Mesothelial cell of epicardium (in vitro differentiated cells): ENCODE measurements at regions not wholly inside any gene's neighbourhood (a gene's known extent, or its start where the extent isn't known, plus 50 kb on each side); places are given as distances from the start of the nearest gene placed in this dataset.
"Not testable (repeated sequence)": the region's sequence is repeated elsewhere in the genome, so short reads cannot be mapped to it uniquely, and the experiment has no call there.

Experiments used
- DNase-seq, 2 experiments: peaks; one replicate each; pipeline ENCODE4 v3.0.0; 2021; ENCODE audit warnings: low spot score in 2 of 2; ENCODE audit not compliant: unreplicated experiment in 2 of 2
- H3K27ac Mint-ChIP-seq: 2 replicates; pipeline ENCODE4 v1.8.0; 2021; ENCODE audit warnings: mixed read lengths
- H3K27me3 Mint-ChIP-seq: 2 replicates; pipeline ENCODE4 v1.8.0; 2021; ENCODE audit warnings: low read depth, mixed read lengths
- H3K36me3 Mint-ChIP-seq: 2 replicates; pipeline ENCODE4 v1.8.0; 2021; ENCODE audit warnings: mixed read lengths
- H3K4me1 Mint-ChIP-seq: 2 replicates; pipeline ENCODE4 v1.8.0; 2021; ENCODE audit warnings: mixed read lengths
- H3K4me3 Mint-ChIP-seq: 2 replicates; pipeline ENCODE4 v1.8.0; 2021; ENCODE audit warnings: mild to moderate bottlenecking, moderate library complexity, mixed read lengths
- H3K9me3 Mint-ChIP-seq: 2 replicates; pipeline ENCODE4 v1.8.0; 2021; ENCODE audit warnings: mixed read lengths
- TF ChIP-seq, protein P1 (sequence below): fragments of 200-600 bp; sonication (generic); IDR thresholded peaks from one replicate; pipeline ENCODE4 v1.5.0; 2021; ENCODE audit warnings: antibody characterized with exemption; ENCODE audit not compliant: unreplicated experiment

DNA sequence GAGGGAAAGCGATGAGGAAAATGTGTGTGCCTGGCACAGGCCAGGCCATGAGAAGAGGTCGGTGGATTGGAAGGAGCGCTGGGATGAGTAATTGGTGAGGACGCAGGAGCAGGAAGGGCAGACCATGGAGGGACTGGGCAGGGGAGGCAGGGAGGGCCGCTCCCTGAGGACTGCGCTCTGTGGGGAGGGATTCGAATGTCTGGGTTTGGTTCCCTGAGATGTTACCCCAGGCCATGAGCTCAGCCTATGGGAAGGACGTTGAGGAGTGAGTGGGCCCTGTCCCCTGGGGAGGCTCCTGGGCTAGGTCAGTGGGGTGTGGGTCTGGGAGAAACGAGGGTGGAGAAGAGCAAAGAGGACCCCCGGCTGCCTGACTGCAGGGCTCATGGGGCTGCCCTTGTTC lies 415.2 kb upstream of the NPAP1 start:
- H3K36me3 Mint-ChIP-seq, H3K4me3 Mint-ChIP-seq, H3K27me3 Mint-ChIP-seq, DNase-seq, H3K27ac Mint-ChIP-seq, H3K4me1 Mint-ChIP-seq: not testable (repeated sequence)
- H3K9me3 Mint-ChIP-seq: peaks cover 29% of the 10 kb centered on the region

DNA sequence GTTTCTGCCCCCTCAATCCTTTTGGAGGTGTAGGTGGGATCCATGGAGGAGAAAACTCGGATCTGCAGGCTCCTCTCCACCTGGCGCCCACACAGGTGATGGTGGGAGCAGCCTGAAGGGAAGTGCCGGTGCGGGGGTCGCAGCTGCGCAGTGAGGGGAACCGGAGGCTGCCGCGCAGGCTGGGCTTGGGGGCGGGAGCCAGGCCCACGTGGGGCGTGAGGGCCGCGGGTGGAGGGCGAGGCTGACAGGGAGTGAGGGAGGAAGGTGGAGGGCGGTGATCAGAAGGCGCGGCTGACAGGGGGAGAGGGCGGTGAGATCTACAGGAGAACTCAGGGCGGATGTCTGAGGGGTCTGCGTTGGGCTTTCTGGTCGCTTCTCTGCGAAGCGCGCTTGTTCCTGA lies 414.7 kb upstream of the NPAP1 start:
- not testable (repeated sequence) for H3K27ac Mint-ChIP-seq, H3K4me1 Mint-ChIP-seq, H3K36me3 Mint-ChIP-seq, H3K27me3 Mint-ChIP-seq, DNase-seq, H3K4me3 Mint-ChIP-seq
- peaks cover 33% of the 10 kb centered on the region for H3K9me3 Mint-ChIP-seq

DNA sequence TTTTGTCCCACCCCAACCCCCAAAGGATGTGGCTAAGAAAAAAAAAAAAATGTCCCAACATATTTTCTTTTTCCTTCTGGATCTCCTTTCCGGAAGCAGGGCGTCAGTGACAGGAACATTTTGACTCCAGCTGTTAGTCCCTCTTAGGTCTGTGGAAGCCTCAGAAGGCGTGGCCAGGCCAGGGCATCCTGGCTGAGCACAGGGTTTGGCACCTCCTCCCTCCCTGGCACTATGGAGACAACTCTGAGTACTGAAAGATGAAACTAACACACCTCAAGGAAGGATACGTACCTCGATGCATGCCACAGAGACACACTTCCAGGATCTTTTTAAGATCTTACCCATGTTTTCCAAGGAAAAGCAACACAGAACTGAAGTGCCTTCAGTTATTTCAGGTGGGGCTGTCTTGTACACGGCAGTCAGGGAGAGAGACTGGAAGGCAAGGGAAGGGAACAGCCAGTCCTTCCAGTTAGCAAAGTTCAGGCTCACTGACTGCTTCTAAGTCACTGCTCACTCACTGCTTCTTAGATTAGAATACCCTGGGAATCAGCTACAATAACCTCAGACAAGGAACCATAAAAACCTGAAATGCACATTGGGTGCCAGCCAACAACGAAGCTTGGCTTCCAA lies 406.9 kb upstream of the NPAP1 start:
- peaks cover 39% of the 10 kb centered on the region for H3K9me3 Mint-ChIP-seq
- not testable (repeated sequence) for H3K4me1 Mint-ChIP-seq, H3K4me3 Mint-ChIP-seq, H3K27ac Mint-ChIP-seq, H3K36me3 Mint-ChIP-seq, DNase-seq, H3K27me3 Mint-ChIP-seq

DNA sequence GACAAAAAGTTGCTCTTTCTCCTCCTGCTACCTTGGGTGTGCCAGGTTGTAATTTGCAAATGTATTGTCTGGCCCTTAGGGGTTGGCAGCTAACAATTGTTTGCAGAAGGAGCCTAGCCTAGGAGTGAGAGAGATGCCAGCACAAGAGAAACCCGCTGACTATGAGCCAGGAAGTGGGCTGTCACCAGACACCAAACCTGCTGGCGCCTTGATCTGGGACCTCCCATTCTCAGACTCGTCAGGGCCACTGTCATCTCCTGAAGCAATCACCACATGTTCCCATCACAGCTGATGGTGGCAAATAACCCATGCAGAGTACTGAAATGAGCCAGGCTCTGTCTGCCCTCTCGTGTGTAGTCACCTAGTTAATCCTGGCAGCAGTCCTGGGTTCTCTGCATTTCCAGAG lies 406.4 kb upstream of the NPAP1 start:
- TF ChIP-seq, protein P1, sequence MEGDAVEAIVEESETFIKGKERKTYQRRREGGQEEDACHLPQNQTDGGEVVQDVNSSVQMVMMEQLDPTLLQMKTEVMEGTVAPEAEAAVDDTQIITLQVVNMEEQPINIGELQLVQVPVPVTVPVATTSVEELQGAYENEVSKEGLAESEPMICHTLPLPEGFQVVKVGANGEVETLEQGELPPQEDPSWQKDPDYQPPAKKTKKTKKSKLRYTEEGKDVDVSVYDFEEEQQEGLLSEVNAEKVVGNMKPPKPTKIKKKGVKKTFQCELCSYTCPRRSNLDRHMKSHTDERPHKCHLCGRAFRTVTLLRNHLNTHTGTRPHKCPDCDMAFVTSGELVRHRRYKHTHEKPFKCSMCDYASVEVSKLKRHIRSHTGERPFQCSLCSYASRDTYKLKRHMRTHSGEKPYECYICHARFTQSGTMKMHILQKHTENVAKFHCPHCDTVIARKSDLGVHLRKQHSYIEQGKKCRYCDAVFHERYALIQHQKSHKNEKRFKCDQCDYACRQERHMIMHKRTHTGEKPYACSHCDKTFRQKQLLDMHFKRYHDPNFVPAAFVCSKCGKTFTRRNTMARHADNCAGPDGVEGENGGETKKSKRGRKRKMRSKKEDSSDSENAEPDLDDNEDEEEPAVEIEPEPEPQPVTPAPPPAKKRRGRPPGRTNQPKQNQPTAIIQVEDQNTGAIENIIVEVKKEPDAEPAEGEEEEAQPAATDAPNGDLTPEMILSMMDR: no peak
- no peaks in the 10 kb centered on the region for H3K27me3 Mint-ChIP-seq
- no peak overlapping the region for H3K27ac Mint-ChIP-seq
- H3K36me3 Mint-ChIP-seq: no peaks in the 10 kb centered on the region
- H3K4me1 Mint-ChIP-seq: no peaks in the 10 kb centered on the region
- no peak overlapping the region for H3K4me3 Mint-ChIP-seq
- no peak for DNase-seq
- H3K9me3 Mint-ChIP-seq: peaks cover 39% of the 10 kb centered on the region

DNA sequence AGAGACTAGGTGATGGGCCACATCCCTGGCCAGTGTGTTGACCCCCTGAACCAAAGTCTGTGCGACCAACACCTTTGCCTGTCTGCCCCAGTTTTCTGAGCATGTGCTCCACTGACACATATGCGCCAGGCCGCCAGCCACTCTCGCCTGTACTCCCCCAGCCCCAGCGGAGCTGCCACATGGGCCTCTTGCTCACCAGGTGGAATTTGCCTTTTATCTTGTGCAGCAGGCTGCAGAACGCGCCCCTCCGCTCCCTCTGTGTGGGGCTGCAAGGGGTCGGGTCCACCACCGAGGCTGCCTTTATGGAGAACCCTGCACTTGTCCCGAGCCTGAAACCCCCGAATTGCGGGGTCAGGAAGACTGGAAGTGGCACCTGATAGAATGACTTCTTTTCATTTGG lies 405.7 kb upstream of the NPAP1 start:
- no peaks in the 10 kb centered on the region for H3K27me3 Mint-ChIP-seq
- peaks cover 33% of the 10 kb centered on the region for H3K9me3 Mint-ChIP-seq
- H3K27ac Mint-ChIP-seq: no peak overlapping the region
- H3K4me3 Mint-ChIP-seq: no peak overlapping the region
- TF ChIP-seq, protein P1: no peak
- no peaks in the 10 kb centered on the region for H3K4me1 Mint-ChIP-seq
- no peak for DNase-seq
- no peaks in the 10 kb centered on the region for H3K36me3 Mint-ChIP-seq

DNA sequence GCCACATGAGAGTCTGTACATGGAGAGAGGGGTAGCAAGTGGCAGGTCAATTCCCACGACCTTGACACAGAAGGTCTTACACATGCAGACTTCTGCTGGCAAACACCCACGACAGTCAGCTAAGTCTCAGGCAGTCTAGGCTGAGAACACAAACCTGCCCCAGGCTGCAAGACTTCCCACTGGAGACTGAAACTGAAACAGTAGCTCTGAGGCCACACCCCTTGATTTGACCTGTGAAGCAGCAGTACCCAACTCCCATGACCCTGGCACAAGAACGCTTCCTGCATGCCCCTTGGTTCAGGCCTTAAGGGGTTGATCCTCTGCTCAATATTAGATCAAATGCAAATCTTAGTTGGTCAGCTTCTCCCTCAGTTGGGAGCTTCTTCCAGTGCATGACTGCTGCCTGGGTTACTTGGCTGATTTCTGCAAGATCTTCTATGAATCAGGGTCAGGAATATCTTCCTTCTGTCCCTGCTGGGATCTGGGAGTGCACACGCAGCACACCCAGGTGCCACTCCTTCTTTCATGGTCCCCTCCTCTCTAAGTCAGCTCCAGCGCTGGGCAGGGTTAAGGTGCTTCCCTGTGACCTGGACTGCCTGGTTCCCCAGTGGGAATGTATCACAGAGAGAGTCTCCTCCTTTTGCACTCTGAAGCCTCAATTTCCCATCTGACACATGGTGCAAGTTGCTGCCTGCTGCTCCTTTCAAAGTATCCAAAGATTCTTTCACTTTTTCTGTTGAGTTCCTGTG lies 403.9 kb upstream of the NPAP1 start:
- peaks cover 33% of the 10 kb centered on the region for H3K9me3 Mint-ChIP-seq
- H3K27ac Mint-ChIP-seq, H3K27me3 Mint-ChIP-seq, H3K36me3 Mint-ChIP-seq, H3K4me3 Mint-ChIP-seq, H3K4me1 Mint-ChIP-seq, DNase-seq: not testable (repeated sequence)

DNA sequence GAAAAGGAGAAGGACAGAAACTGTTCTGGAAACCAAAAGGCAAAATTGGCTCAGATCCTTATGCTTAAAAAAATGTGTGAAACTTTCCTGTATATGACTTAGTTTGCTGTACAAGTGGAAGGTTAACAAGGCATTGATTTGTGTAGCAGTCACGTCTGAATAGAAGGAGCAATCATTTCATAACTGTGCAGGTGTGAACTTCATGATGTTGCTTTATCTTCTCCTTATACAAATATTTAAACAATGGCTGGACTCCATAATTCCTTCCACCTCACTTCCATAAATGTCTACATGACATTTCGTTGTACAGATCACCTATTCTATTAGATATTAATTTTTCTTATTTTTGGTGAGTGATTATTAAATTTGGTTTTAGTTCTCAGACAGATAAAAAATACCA lies 382.7 kb upstream of the NPAP1 start:
- Mint-ChIP-seq H3K4me1 (peaks cover 7% of the 10 kb centered on the region), H3K9me3 (peaks cover 17% of the 10 kb centered on the region), H3K4me3 (no peak overlapping the region), H3K27me3 (no peaks in the 10 kb centered on the region), H3K27ac (no peak overlapping the region), H3K36me3 (no peaks in the 10 kb centered on the region)
- TF ChIP-seq, protein P1: no peak
- no peak for DNase-seq

DNA sequence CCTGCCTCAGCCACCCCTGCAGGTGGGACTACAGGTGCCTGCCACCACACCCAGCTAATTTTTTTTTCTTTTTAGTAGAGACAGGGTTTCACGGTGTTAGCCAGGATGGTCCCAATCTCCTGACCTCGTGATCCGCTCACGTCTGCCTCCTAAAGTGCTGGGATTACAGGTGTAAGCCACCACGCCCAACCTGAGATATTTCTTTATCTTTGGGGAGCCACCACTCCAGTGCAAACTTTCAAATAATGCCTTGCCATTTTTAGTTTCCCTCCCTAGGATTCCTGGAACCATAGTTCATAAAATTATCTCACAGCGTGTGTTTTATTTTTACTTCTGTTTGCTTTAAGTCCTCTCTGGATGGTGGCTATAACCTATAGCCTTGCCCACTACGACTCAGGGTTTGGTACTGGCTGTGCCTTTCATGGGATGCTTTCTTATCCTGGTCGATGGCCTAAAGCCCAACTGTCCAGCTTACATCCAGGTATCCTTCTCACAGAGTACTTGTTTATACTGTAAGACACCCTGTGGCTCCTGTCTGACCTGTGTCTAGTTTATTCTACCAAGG lies 374.7 kb upstream of the NPAP1 start:
- DNase-seq, H3K4me3 Mint-ChIP-seq, H3K36me3 Mint-ChIP-seq, H3K27ac Mint-ChIP-seq, H3K4me1 Mint-ChIP-seq: not testable (repeated sequence)
- peaks cover 13% of the 10 kb centered on the region for H3K9me3 Mint-ChIP-seq
- peaks cover 16% of the 10 kb centered on the region for H3K27me3 Mint-ChIP-seq

DNA sequence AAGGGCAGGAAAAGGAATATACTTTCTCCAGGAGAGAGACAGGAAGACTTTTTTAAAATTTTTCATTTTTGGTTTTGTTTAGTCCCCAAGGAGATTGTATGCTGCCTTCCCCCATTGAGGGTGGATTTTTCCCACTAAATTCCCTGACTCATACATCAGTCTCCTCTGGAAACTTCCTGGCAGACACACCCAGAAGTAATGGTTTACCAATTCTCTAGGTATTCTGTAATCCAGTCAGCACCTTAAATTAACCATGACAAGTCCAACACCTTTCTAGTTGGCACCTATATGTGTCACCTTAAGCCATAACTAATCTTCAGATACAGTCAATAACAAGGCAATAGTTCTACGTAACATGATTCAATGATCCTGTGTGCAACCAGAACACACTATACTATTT lies 373.6 kb upstream of the NPAP1 start:
- Mint-ChIP-seq H3K9me3 (peaks cover 13% of the 10 kb centered on the region), H3K27me3 (peaks cover 18% of the 10 kb centered on the region)
- not testable (repeated sequence) for H3K4me3 Mint-ChIP-seq, H3K36me3 Mint-ChIP-seq, H3K4me1 Mint-ChIP-seq, DNase-seq, H3K27ac Mint-ChIP-seq

DNA sequence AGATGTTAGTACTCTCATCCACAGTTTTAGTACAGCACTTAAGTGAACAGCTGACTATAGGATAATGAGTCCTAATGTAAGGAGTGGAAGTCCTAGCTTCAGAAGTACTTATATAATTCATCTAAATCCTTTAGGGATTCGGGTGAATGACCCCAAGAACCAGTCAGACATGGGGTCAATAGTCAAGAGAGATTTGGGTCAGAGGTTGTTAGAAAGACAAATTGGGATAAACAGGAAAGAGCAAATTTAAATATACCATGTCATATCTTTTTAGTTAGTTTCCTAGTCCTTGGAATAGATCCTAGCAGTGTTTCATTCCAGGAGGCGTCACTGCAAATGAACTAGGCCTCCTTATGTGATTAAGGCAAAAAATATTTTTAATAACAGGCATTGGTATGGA lies 370.8 kb upstream of the NPAP1 start:
- H3K36me3 Mint-ChIP-seq, H3K27ac Mint-ChIP-seq, DNase-seq, H3K4me1 Mint-ChIP-seq, H3K4me3 Mint-ChIP-seq: not testable (repeated sequence)
- peaks cover 18% of the 10 kb centered on the region for H3K27me3 Mint-ChIP-seq
- H3K9me3 Mint-ChIP-seq: peaks cover 13% of the 10 kb centered on the region

DNA sequence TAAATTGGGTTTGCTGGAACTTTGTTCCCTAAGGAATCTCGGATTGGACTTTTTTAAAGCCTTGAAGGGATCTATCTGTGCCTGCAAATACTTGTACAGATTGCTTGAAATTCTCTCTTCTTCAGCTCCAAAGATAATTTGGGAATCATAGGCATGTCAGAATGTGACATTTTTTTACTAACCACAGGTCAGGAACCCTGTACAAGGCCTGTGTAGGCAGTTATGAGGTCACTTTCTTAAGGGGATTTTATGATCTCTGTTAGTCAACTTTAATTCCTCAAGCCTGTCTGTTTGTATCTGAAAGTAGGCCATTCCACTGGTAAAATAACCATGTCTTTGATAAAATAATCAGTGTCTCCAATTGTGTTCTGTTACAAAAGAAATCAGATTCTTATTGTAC lies 369.9 kb upstream of the NPAP1 start:
- not testable (repeated sequence) for H3K4me1 Mint-ChIP-seq, DNase-seq, H3K4me3 Mint-ChIP-seq, H3K27ac Mint-ChIP-seq, H3K36me3 Mint-ChIP-seq
- Mint-ChIP-seq H3K9me3 (peaks cover 13% of the 10 kb centered on the region), H3K27me3 (peaks cover 18% of the 10 kb centered on the region)
